Sigmoid colon (tissue), 4 donors: ENCODE measurements at regions not wholly inside any gene's neighbourhood (a gene's known extent, or its start where the extent isn't known, plus 50 kb on each side); places are given as distances from the start of the nearest gene placed in this dataset.

ENCODE experiments used
- CTCF ChIP-seq, 4 experiments: fragments of 450-650 bp in 3 of 4; fragments of 200-600 bp in 1 of 4; IDR thresholded peaks; one replicate each; pipeline ENCODE4 v1.5.1; 2016 to 2019; ENCODE audit warnings: antibody characterized with exemption in 4 of 4, mild to moderate bottlenecking in 3 of 4, moderate library complexity in 2 of 4
- EP300 ChIP-seq, 4 donors: sonication (generic); formaldehyde crosslinking; IDR thresholded peaks; one replicate each; pipeline ENCODE4 v1.6.1; 2017; ENCODE audit warnings: antibody characterized with exemption in 4 of 4
- POLR2A ChIP-seq, 2 donors: fragments of 450-650 bp; IDR thresholded peaks; one replicate each; pipeline ENCODE4 v1.6.1; 2016; ENCODE audit warnings: antibody characterized with exemption in 2 of 2, mild to moderate bottlenecking in 2 of 2, moderate library complexity in 2 of 2

DNA sequence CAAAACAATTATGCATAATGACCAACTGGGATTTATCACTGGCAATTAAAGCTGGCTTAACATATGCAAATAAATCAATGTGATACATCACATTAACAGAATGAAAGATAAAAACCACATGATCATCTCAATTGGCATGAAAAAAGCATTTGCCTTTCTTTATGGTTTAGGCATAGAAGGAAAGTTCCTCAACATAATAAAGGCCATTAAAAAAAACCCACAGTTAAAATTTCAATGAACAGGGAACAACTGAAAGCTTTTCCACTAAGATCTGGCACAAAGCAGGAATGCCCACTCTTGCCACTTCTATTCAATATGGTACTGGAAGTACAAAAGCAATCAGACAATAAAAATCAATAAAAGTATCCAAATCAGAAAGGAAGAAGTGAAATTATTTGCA lies 151.2 kb upstream of the CD180 start:
- TF ChIP-seq POLR2A (IDR thresholded peaks at IDR 0.05) (no peak), EP300 (IDR thresholded peaks at IDR 0.05) (no peak), CTCF (IDR thresholded peaks at IDR 0.05) (no peak)
